ENCODE measurements at regions not wholly inside any gene's neighbourhood (a gene's known extent, or its start where the extent isn't known, plus 50 kb on each side); places are given as distances from the start of the nearest gene placed in this dataset.

DNA sequence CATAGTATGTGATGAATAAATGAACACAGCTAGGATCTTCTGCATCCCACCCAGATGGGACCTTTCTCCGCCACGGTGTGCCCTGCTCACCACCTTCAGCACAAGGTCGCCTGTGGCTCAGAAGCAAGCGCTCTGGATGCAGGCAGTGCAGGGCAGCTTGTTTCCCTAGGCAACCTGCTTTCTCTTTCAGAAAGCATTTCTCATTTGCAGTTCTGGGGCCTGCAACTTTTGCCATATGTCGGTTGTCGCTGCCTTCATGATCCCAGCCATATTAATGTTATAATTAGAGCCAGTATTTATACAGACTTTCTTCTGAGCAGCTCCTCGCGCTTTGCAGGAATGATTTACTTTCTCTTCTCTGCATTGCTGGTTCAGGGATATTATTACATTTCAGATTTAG, 692.8 kb downstream of the RNF144A start:
- H3K27me3 ChIP-seq (replicated peaks; ENCODE audit: insufficient read depth, low read depth, low read length, poor library complexity): no peaks in the 10 kb centered on the region
- intact Hi-C loops (cut with micrococcal nuclease; ENCODE audit: unreplicated experiment): no loop called here
- CTCF ChIA-PET: no interaction called here
- no peaks in the 10 kb centered on the region for H3K4me1 ChIP-seq (ENCODE audit: insufficient read depth, low read length, poor library complexity, severe bottlenecking)
- no peaks in the 10 kb centered on the region for H3K36me3 ChIP-seq (ENCODE audit: insufficient read depth, low read length, poor library complexity, severe bottlenecking)
- no peak for TF ChIP-seq EZH2 (IDR thresholded peaks at IDR 0.05; ENCODE audit: borderline replicate concordance, low read depth, low read length, poor library complexity, severe bottlenecking)
- TF ChIP-seq, protein P1, sequence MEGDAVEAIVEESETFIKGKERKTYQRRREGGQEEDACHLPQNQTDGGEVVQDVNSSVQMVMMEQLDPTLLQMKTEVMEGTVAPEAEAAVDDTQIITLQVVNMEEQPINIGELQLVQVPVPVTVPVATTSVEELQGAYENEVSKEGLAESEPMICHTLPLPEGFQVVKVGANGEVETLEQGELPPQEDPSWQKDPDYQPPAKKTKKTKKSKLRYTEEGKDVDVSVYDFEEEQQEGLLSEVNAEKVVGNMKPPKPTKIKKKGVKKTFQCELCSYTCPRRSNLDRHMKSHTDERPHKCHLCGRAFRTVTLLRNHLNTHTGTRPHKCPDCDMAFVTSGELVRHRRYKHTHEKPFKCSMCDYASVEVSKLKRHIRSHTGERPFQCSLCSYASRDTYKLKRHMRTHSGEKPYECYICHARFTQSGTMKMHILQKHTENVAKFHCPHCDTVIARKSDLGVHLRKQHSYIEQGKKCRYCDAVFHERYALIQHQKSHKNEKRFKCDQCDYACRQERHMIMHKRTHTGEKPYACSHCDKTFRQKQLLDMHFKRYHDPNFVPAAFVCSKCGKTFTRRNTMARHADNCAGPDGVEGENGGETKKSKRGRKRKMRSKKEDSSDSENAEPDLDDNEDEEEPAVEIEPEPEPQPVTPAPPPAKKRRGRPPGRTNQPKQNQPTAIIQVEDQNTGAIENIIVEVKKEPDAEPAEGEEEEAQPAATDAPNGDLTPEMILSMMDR (conservative IDR thresholded peaks at IDR 0.05; ENCODE audit: low read depth, low read length): no peak
- H3K27ac ChIP-seq (ENCODE audit: low read depth, low read length, poor library complexity, severe bottlenecking): no peak overlapping the region
- POLR2A ChIA-PET (ENCODE audit: low non-redundant PET): no interaction called here
- H3K4me3 ChIP-seq (ENCODE audit: low read depth, low read length, poor library complexity, severe bottlenecking): no peak overlapping the region
- BruUV-seq (replicated peaks): no TSS peak
- DNase-seq (ENCODE audit: low spot score): no peak
- no peaks in the 10 kb centered on the region for H3K9me3 ChIP-seq (ENCODE audit: low read depth, low read length, poor library complexity, severe bottlenecking)

DNA sequence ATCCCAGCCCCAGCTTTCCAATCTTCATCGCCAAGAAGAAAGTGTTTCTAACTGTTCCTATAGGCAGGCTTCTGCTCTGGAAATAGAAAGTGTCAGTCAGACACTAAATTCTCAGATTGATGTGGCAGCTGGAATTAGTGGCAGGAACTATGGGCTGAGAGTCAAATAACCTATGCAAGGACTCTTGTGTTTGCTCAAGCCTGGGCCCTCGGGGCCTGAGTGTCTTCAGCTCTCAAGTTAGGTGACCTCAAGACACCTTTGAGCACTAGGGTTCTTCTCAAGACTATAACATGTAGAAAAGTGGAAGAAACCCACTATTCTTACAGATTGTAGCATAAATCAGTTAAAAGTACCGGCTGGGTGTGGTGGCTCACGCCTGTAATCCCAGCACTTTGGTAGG, 694.5 kb downstream of the RNF144A start:
- no peak for TF ChIP-seq EZH2 (IDR thresholded peaks at IDR 0.05; ENCODE audit: borderline replicate concordance, low read depth, low read length, poor library complexity, severe bottlenecking)
- TF ChIP-seq, protein P1 (conservative IDR thresholded peaks at IDR 0.05; ENCODE audit: low read depth, low read length): no peak
- DNase-seq (ENCODE audit: low spot score): no peak
- BruUV-seq (replicated peaks): no TSS peak
- no peaks in the 10 kb centered on the region for H3K9me3 ChIP-seq (ENCODE audit: low read depth, low read length, poor library complexity, severe bottlenecking)
- H3K27me3 ChIP-seq (replicated peaks; ENCODE audit: insufficient read depth, low read depth, low read length, poor library complexity): no peaks in the 10 kb centered on the region
- no peak overlapping the region for H3K27ac ChIP-seq (ENCODE audit: low read depth, low read length, poor library complexity, severe bottlenecking)
- H3K4me3 ChIP-seq (ENCODE audit: low read depth, low read length, poor library complexity, severe bottlenecking): no peak overlapping the region
- ChIA-PET POLR2A (ENCODE audit: low non-redundant PET) (no interaction called here), CTCF (no interaction called here)
- no peaks in the 10 kb centered on the region for H3K36me3 ChIP-seq (ENCODE audit: insufficient read depth, low read length, poor library complexity, severe bottlenecking)
- intact Hi-C loops (cut with micrococcal nuclease; ENCODE audit: unreplicated experiment): no loop called here
- H3K4me1 ChIP-seq (ENCODE audit: insufficient read depth, low read length, poor library complexity, severe bottlenecking): no peaks in the 10 kb centered on the region

DNA sequence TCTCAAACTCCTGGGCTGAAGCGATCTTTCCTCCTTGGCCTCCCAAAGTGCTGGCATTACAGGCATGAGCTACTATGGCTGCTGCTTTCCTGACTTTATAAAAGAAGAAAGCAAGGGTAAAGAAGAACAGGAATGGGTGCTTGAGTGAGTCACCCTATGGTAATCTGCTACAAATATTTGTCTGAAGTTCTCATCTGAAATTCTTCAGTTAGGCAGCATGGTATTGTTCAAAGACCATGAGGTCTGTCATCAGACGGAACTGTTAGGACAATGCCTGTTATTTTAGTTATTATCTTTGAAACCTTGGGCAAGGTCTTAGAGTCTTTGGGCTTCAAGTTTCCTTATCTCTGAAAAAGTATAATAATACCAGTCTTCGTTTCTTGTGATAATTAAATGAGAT, 695.8 kb downstream of the RNF144A start:
- Histone ChIP-seq H3K9me3 (ENCODE audit: low read depth, low read length, poor library complexity, severe bottlenecking) (no peaks in the 10 kb centered on the region), H3K4me1 (ENCODE audit: insufficient read depth, low read length, poor library complexity, severe bottlenecking) (no peaks in the 10 kb centered on the region), H3K4me3 (ENCODE audit: low read depth, low read length, poor library complexity, severe bottlenecking) (no peak overlapping the region), H3K27me3 (replicated peaks; ENCODE audit: insufficient read depth, low read depth, low read length, poor library complexity) (no peaks in the 10 kb centered on the region), H3K36me3 (ENCODE audit: insufficient read depth, low read length, poor library complexity, severe bottlenecking) (no peaks in the 10 kb centered on the region), H3K27ac (ENCODE audit: low read depth, low read length, poor library complexity, severe bottlenecking) (no peak overlapping the region)
- ChIA-PET POLR2A (ENCODE audit: low non-redundant PET) (no interaction called here), CTCF (no interaction called here)
- intact Hi-C loops (cut with micrococcal nuclease; ENCODE audit: unreplicated experiment): no loop called here
- no peak for DNase-seq (ENCODE audit: low spot score)
- no TSS peak for BruUV-seq (replicated peaks)
- TF ChIP-seq, protein P1 (conservative IDR thresholded peaks at IDR 0.05; ENCODE audit: low read depth, low read length): no peak
- TF ChIP-seq EZH2 (IDR thresholded peaks at IDR 0.05; ENCODE audit: borderline replicate concordance, low read depth, low read length, poor library complexity, severe bottlenecking): no peak
